ENCODE measurements at regions not wholly inside any gene's neighbourhood (a gene's known extent, or its start where the extent isn't known, plus 50 kb on each side); places are given as distances from the start of the nearest gene placed in this dataset.

- no peak for ATAC-seq
Observed at GRCh38 chr1:88175120-88175630, 508.9 kb upstream of the PKN2 start.

GRCh38 chr1:88175631-88176226 is 508.3 kb upstream of the PKN2 start:
- no peak for DNase-seq
- intact Hi-C loops (cut with micrococcal nuclease): no loop called here
- ATAC-seq: no peak

More at GRCh38 chr1:88175120-88175630, 508.9 kb upstream of the PKN2 start:
- DNase-seq: no peak
- intact Hi-C loops (cut with micrococcal nuclease): no loop called here

- no peak for DNase-seq
- ATAC-seq: no peak
- intact Hi-C loops (cut with micrococcal nuclease): loop anchor here (2.0 kb wide), 1 partner anchor 123 kb away; no protein-coding TSS in a partner anchor
Observed at GRCh38 chr1:88179943-88180342, 504.1 kb upstream of the PKN2 start.

DNA sequence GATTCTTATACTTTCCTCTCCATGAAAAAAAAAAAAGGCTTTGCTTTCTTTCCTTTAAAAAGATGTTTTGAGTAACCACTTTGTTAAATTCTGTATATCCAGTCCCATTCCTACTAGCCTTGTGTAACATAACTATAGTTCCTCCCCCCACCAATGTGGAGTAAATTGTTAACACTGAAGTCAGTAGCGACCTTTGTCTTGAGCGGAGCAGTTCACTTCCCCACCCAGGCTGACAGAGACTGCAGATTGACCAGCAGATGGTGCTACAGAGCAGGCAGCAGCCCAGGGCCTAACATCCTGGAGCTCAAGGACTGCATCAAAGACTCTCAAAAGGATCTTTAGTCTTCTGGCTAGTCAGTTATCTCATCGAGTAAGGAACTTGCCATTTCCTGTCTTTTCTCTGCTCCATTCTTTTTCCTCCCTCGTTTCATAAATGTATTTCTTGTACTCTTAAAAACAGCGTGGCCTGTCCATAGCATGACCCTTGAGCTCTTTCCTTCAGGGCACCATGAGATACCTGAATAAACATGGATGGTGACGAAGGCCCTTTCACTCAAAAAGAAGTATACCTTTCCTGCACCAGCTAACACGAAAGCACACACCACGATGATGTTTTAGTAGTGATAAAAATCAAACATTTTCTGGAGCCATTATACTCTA is 503.5 kb upstream of the PKN2 start:
- intact Hi-C loops (cut with micrococcal nuclease): loop anchor here (2.0 kb wide), 1 partner anchor 122 kb away; no protein-coding TSS in a partner anchor
- DNase-seq (peak; percentile 59), ATAC-seq (peak; percentile 90)

GRCh38 chr1:88186911-88187310 is 497.2 kb upstream of the PKN2 start:
- no peak for ATAC-seq
- no peak for DNase-seq
- intact Hi-C loops (cut with micrococcal nuclease): no loop called here

DNA sequence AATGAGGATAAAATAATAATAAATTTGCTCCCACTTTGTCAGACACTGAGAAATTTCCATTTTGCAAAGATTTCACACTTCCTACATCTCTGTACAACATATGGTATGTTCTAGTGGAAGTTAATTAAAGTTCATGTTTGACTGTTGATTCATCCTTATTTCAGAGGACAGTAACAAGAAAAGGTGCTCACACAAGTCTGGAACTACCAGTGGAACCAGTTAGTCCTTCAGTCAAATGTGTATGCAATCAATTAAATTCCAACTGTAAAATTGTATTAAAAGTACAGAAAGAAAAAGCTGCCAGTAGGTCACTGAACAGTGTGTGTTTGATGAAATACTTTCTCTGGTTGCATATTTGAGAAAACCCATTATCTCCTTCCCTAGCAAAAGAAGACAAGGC is 496.0 kb upstream of the PKN2 start:
- ATAC-seq (no peak), DNase-seq (no peak)

GRCh38 chr1:88189525-88189924 is 494.5 kb upstream of the PKN2 start:
- ATAC-seq (no peak), DNase-seq (no peak)
- intact Hi-C loops (cut with micrococcal nuclease): no loop called here

More for the DNA sequence above, 496.0 kb upstream of the PKN2 start:
- intact Hi-C loops (cut with micrococcal nuclease): no loop called here

DNA sequence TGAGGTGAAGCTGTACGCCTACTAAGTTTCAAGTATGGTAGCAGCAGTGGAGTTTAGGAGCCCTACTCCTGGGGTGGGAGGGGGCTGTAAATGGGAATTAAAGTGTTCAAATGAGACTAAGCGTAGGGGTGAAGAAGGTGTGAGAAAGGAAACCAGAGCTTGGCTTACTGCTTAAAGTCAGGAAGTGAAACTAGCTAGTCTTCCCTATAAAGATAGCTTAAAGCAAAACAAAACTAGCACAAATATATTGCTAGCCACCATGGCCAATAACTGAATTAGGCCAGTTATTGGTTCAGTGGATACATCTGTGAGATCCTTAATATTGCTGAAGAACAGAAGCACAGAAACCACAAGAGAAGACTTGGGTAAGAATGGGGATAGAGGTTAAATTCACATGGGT is 492.2 kb upstream of the PKN2 start:
- intact Hi-C loops (cut with micrococcal nuclease): no loop called here
- DNase-seq: no peak
- no peak for ATAC-seq

DNA sequence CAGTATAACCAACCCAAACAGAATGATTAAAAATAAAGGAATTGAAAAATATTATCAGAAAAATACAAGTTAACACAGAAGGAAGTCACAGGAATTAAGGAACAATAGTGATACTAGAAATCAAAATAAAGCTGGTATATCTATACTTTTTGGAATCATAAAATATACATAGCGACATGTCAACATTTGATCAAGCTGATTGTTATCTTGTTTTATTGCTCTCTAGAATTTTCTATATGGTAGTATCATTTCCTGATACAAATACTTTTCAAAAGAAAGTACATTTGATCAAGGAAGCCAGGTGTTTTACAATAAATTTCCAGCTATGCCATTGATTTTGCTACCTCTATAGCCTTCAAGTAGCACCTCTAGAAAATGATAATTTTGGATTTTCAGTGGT is 489.5 kb upstream of the PKN2 start:
- no peak for DNase-seq
- intact Hi-C loops (cut with micrococcal nuclease): no loop called here
- no peak for ATAC-seq

DNA sequence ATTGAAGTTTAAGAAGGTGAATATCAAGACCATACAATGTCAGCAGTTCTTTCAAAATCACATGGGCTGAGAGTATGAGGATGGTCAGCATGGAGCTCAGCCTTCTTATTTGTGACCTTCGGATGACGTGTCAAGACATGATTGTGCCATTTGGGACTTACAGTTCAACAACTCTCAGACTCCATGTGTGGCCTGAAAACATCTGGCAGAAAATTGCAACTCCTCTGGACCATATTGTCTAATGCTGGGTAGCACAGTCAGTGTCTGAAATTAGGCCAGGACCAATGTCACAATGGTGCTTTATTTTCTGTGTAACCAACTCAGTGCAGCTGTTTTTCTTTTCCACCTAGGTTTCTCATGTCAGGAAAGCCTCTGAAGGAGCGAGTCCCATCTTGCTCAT is 483.5 kb upstream of the PKN2 start:
- no peak for ATAC-seq
- intact Hi-C loops (cut with micrococcal nuclease): no loop called here

DNA sequence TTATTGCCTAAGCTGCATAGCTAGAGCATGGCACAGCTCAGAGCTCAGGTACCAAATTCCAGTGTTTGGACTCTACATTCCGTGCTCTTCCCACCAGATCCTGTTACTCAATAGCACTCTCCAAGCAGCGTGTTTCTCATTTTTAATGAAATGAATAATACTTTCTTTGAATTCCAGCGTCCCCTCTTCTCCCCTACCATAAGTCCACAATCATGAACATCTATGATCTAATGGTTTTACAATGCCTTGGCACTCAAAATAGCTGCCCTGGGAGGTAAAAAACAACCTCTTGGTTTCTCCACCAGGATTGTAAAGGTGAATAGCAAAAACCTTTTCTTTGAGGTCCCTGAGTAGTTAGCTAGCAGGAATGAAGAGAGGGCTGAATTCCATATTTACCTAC is 480.0 kb upstream of the PKN2 start:
- DNase-seq: no peak
- ATAC-seq: no peak
- intact Hi-C loops (cut with micrococcal nuclease): no loop called here

More for the DNA sequence above, 483.5 kb upstream of the PKN2 start:
- no peak for DNase-seq

GRCh38 chr1:88204612-88205167 is 479.4 kb upstream of the PKN2 start:
- ATAC-seq: no peak
- intact Hi-C loops (cut with micrococcal nuclease): no loop called here

DNA sequence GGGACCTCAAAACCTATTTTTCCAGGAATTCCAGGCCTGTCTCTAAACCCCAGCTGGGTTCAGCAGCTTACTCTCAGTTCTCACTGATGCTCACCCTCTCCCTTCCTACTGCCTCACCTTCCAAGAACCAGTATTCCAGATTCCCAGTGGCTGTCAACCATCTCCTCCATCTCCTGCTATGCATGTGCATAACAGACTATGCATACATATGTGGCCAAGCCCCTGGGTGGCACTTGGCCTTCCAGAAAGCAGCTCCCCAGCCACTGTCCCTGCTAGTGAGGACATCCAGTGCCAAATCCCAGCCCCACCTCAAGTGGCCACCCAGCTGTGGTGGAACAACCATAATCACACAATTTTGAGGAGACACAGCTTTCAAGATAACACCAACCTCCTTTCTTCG is 475.7 kb upstream of the PKN2 start:
- ATAC-seq: no peak
- intact Hi-C loops (cut with micrococcal nuclease): no loop called here
- no peak for DNase-seq

More at GRCh38 chr1:88204612-88205167, 479.4 kb upstream of the PKN2 start:
- no peak for DNase-seq

GRCh38 chr1:88210103-88210787 is 473.8 kb upstream of the PKN2 start:
- DNase-seq: no peak
- no peak for ATAC-seq
- intact Hi-C loops (cut with micrococcal nuclease): no loop called here

GRCh38 chr1:88216441-88216840 is 467.6 kb upstream of the PKN2 start:
- intact Hi-C loops (cut with micrococcal nuclease): no loop called here
- ATAC-seq: no peak
- no peak for DNase-seq

- intact Hi-C loops (cut with micrococcal nuclease): no loop called here
Observed at GRCh38 chr1:88217386-88217785, 466.7 kb upstream of the PKN2 start.

DNA sequence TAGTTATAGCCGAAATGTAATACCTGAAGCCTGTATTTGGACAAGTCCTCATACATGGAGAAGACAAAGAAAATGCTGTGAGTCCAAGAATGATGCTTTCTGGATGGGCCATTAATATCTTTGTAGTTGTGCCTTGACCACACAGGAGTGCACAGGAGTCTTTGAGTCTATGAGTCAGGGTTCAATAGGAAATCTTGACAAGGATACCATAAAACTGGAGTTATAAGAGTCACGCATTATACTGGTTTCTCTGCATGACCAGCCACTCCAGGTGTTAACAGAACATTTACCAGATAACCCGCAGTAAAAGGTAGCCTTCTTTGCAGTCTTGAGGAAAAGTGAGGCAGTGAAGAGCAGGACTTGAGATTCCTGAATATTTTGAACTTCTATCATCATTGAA is 464.6 kb upstream of the PKN2 start:
- intact Hi-C loops (cut with micrococcal nuclease): no loop called here
- DNase-seq: no peak
- ATAC-seq: no peak

More at GRCh38 chr1:88217386-88217785, 466.7 kb upstream of the PKN2 start:
- ATAC-seq (no peak), DNase-seq (no peak)

- intact Hi-C loops (cut with micrococcal nuclease): no loop called here
- ATAC-seq: no peak
- DNase-seq: no peak
Observed at GRCh38 chr1:88221411-88221810, 462.7 kb upstream of the PKN2 start.

GRCh38 chr1:88224906-88225305 is 459.2 kb upstream of the PKN2 start:
- DNase-seq (no peak), ATAC-seq (peak; percentile 19)
- intact Hi-C loops (cut with micrococcal nuclease): no loop called here

- intact Hi-C loops (cut with micrococcal nuclease): no loop called here
- no peak for ATAC-seq
- DNase-seq: no peak
Observed at GRCh38 chr1:88228114-88228513, 456.0 kb upstream of the PKN2 start.

All from left ventricle myocardium superior (tissue), 1 donor.